ENCODE measurements at regions not wholly inside any gene's neighbourhood (a gene's known extent, or its start where the extent isn't known, plus 50 kb on each side); places are given as distances from the start of the nearest gene placed in this dataset.

GRCh38 chr4:33068539-33068938 lies 2348.4 kb downstream of the PCDH7 start:
- no peak for TF ChIP-seq CTCF (conservative IDR thresholded peaks at IDR 0.05)
- Histone ChIP-seq H3K9ac (ENCODE audit: extremely low read depth, insufficient read length, low read length) (no peak overlapping the region), H4K20me1 (ENCODE audit: control insufficient read depth, insufficient read depth, insufficient read length) (no peaks in the 10 kb centered on the region), H3K79me2 (ENCODE audit: insufficient read depth, low read length) (no peaks in the 10 kb centered on the region), H4K5ac (ENCODE audit: insufficient read length, low read depth, low read length) (no peak overlapping the region), H3K56ac (ENCODE audit: insufficient read length, low read depth, low read length) (no peak overlapping the region), H3K27me3 (ENCODE audit: insufficient read depth, low read length) (no peaks in the 10 kb centered on the region), H2BK15ac (ENCODE audit: low read depth, low read length) (no peak overlapping the region), H3K4me1 (ENCODE audit: insufficient read depth, low read length) (no peaks in the 10 kb centered on the region), H3K14ac (ENCODE audit: insufficient read depth, low read length) (no peak overlapping the region), H4K91ac (ENCODE audit: insufficient read length, low read depth, low read length) (no peak overlapping the region), H3K18ac (ENCODE audit: insufficient read length, low read depth, low read length) (no peak overlapping the region), H3K79me1 (ENCODE audit: insufficient read depth, low read depth, low read length, poor library complexity, severe bottlenecking) (no peaks in the 10 kb centered on the region), H4K8ac (replicated peaks; ENCODE audit: insufficient read length, low read depth, low read length) (no peak overlapping the region), H3K4me2 (ENCODE audit: insufficient read depth, insufficient read length, low read length) (no peak overlapping the region), H3T11ph (ENCODE audit: low read length) (no peak overlapping the region), H3K23ac (ENCODE audit: insufficient read length, low read depth, low read length) (no peak overlapping the region), H2BK5ac (ENCODE audit: insufficient read length, low read length) (no peak overlapping the region), H3K27ac (ENCODE audit: insufficient read length, low read depth, low read length) (no peak overlapping the region), H3K23me2 (ENCODE audit: insufficient read length, low read depth, low read length, poor library complexity, severe bottlenecking) (no peaks in the 10 kb centered on the region), H2BK120ac (ENCODE audit: low read depth, low read length, poor library complexity, severe bottlenecking) (no peak overlapping the region), H3K9me3 (ENCODE audit: control insufficient read depth, low read depth, low read length) (no peaks in the 10 kb centered on the region), H2BK20ac (ENCODE audit: low read depth, low read length, poor library complexity, severe bottlenecking) (no peak overlapping the region), H2AFZ (ENCODE audit: low read length) (no peak overlapping the region), H2AK5ac (ENCODE audit: insufficient read length, low read length) (no peak overlapping the region), H2BK12ac (ENCODE audit: insufficient read length, low read depth, low read length) (no peak overlapping the region), H3K4ac (ENCODE audit: low read depth, low read length) (no peak overlapping the region)
- Mint-ChIP-seq H3K9me3 (peaks cover 8 to 9% of the 10 kb centered on the region in 2 experiments), H3K27ac (no peak overlapping the region), H3K4me3 (no peak overlapping the region), H3K4me1 (peaks cover under 1% of the 10 kb centered on the region in 2 experiments; a peak in 3 of 4 replicates), H3K36me3 (ENCODE audit: insufficient read depth in 1 of 3, low read depth in 3 of 3) (peaks cover 4 to 9% (median 6%) of the 10 kb centered on the region in 3 experiments; a peak in 4 of 7 replicates), H3K27me3 (ENCODE audit: low read depth) (no peaks in the 10 kb centered on the region)
- no CpG with 5 or more reads among the region's 1 CpG for WGBS (ENCODE audit: extremely low coverage, insufficient read length, low lambda C conversion rate)
- DNase-seq = no peak

Measured in H9 (cell line).